Body of pancreas (tissue), 4 donors: ENCODE measurements at regions not wholly inside any gene's neighbourhood (a gene's known extent, or its start where the extent isn't known, plus 50 kb on each side); places are given as distances from the start of the nearest gene placed in this dataset.

ENCODE experiments used
- POLR2A ChIP-seq, 3 donors: fragments of 450-650 bp; IDR thresholded peaks; one replicate each; pipeline ENCODE4 v1.6.1; 2016; ENCODE audit warnings: antibody characterized with exemption in 3 of 3, mild to moderate bottlenecking in 2 of 3
- TF ChIP-seq, protein P1 (sequence below), 7 experiments: fragments of 450-650 bp in 4 of 7; fragments of 200-600 bp in 3 of 7; sonication (generic) in 3 of 7; IDR thresholded peaks; one replicate each; pipeline ENCODE4 v1.5.1; 2016 to 2019; ENCODE audit warnings: antibody characterized with exemption in 7 of 7

GRCh38 chr7:41107938-41108448 is 594.9 kb downstream of the INHBA start:
- TF ChIP-seq, protein P1, sequence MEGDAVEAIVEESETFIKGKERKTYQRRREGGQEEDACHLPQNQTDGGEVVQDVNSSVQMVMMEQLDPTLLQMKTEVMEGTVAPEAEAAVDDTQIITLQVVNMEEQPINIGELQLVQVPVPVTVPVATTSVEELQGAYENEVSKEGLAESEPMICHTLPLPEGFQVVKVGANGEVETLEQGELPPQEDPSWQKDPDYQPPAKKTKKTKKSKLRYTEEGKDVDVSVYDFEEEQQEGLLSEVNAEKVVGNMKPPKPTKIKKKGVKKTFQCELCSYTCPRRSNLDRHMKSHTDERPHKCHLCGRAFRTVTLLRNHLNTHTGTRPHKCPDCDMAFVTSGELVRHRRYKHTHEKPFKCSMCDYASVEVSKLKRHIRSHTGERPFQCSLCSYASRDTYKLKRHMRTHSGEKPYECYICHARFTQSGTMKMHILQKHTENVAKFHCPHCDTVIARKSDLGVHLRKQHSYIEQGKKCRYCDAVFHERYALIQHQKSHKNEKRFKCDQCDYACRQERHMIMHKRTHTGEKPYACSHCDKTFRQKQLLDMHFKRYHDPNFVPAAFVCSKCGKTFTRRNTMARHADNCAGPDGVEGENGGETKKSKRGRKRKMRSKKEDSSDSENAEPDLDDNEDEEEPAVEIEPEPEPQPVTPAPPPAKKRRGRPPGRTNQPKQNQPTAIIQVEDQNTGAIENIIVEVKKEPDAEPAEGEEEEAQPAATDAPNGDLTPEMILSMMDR (IDR thresholded peaks at IDR 0.05) = no peak
- TF ChIP-seq POLR2A (IDR thresholded peaks at IDR 0.05) = no peak
